ENCODE measurements at regions not wholly inside any gene's neighbourhood (a gene's known extent, or its start where the extent isn't known, plus 50 kb on each side); places are given as distances from the start of the nearest gene placed in this dataset.

DNA sequence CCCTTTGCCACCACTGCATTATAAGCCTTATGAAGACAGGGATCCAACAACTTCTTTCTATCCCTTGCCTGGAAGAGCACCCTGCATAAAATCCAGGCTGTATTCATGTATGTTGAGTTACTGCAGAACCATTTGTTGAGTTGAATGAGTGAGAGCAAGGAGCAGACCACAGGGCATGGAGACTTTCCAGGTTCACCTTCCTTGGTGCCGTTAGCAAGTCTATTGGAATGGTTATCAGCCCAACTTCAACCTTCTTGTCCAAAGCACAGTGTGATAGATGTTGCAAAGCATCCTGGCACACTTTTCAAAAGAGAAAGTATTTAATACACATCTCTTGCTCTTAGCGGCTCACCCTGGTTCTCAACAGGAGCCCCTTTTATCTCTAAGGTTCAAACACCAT is 100.9 kb upstream of the CLDN10 start (continued):
- TF ChIP-seq CTBP2 (IDR thresholded peaks at IDR 0.05; ENCODE audit: borderline replicate concordance, insufficient read depth, insufficient read length, low read length) (no peak), CBX5 (IDR thresholded peaks at IDR 0.05; ENCODE audit: low read depth, low read length) (no peak), FOSL1 (IDR thresholded peaks at IDR 0.05; ENCODE audit: insufficient read depth, low read depth, low read length) (no peak), KDM4A (IDR thresholded peaks at IDR 0.05; ENCODE audit: low read depth, low read length, severe bottlenecking) (no peak), RXRA (IDR thresholded peaks at IDR 0.05; ENCODE audit: insufficient read depth, low read depth, low read length) (no peak), SIRT6 (IDR thresholded peaks at IDR 0.05; ENCODE audit: low read length) (no peak), TAF1 (IDR thresholded peaks at IDR 0.05; ENCODE audit: low read depth, low read length) (no peak)

All from H1 (cell line).